MG63 (cell line): ENCODE measurements at regions not wholly inside any gene's neighbourhood (a gene's known extent, or its start where the extent isn't known, plus 50 kb on each side); places are given as distances from the start of the nearest gene placed in this dataset.

Source experiments
- DNase-seq: peaks from one replicate; pipeline ENCODE4 v3.0.0-alpha.2; 2020
- H3K27me3 ChIP-seq: fragments of 250-450 bp; sonication (Bioruptor Pico); 2 replicates; pipeline ENCODE4 v1.5.1; 2020; ENCODE audit warnings: mild to moderate bottlenecking, moderate library complexity
- H3K36me3 ChIP-seq: fragments of 250-450 bp; sonication (Bioruptor Pico); 2 replicates; pipeline ENCODE4 v1.5.1; 2020; ENCODE audit warnings: mild to moderate bottlenecking, moderate library complexity
- H3K4me3 ChIP-seq: fragments of 250-450 bp; sonication (Bioruptor Pico); 2 replicates; pipeline ENCODE4 v1.5.1; 2020; ENCODE audit warnings: mild to moderate bottlenecking, moderate library complexity
- H3K9me3 ChIP-seq: fragments of 250-450 bp; sonication (Bioruptor Pico); 2 replicates; pipeline ENCODE4 v1.5.1; 2020; ENCODE audit warnings: mild to moderate bottlenecking, moderate library complexity

DNA sequence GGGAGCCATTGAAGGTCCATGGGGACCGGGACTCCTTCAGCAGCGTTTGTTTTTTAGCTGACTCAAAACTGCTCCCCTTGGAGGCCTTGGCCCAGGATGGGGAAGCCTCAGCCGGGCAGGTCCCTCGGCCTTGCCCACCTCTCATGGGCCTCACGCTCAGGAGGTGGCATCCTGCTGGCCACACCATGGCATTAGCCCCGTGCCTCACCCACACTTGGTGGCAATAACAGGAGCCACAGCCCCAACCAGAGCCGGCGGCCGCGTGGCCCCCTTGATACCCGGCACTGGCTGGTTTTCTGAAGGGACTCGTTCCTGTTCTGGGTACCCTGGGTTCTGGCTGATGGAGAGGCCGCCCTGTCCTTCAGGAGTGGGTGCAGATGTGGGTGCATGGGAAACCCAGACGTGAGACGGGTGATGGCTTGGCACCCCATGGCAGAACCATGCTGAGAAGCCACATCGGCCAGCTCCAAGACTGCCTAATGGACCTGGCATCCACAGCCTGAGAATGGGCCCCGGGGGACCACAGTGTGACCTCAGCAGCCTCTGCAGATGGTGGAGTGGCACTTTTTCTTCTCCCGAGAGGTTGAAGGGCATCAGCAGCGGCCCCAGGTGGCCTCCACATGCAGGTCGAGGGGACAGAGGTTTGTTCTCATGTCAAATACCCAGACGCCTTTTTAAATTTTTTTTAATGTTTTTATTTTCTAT lies 49.8 kb upstream of the PPARA start:
- H3K36me3 ChIP-seq, result peaks cover 94% of the 10 kb centered on the region
- no peak for DNase-seq
- H3K4me3 ChIP-seq, result no peak overlapping the region
- no peaks in the 10 kb centered on the region for H3K27me3 ChIP-seq
- H3K9me3 ChIP-seq, result no peaks in the 10 kb centered on the region
